IMR-90 (cell line): ENCODE measurements at regions not wholly inside any gene's neighbourhood (a gene's known extent, or its start where the extent isn't known, plus 50 kb on each side); places are given as distances from the start of the nearest gene placed in this dataset.

Experiments
- POLR2A ChIP-seq: IDR thresholded peaks from 2 replicates; pipeline ENCODE4 v1.6.1; 2012; ENCODE audit warnings: mild to moderate bottlenecking, low read depth, low read length
- TF ChIP-seq, protein P1 (sequence below): conservative IDR thresholded peaks from 2 replicates; pipeline ENCODE4 v1.5.1; 2012; ENCODE audit warnings: mild to moderate bottlenecking, low read depth, low read length, improper control_type of control experiment

DNA sequence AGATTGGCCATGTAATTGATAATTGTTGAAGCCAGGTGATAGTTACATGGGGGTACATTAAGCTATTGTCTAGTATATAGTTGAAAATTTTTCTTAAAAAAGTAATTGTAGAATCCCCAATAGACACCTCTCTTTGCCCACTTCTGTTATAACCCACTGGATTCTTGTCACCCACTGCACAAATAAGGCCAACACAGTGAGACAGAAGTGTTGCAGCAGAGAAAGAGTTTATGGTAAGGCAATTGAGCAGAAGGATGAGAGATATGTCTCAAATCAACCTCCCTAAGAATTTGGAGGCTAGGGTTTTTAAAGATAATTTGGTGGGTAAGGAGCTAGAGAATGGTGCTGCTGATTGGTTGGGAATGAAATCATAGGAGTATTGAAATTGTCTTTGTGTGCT lies 270.3 kb upstream of the TAC1 start:
- TF ChIP-seq, protein P1, sequence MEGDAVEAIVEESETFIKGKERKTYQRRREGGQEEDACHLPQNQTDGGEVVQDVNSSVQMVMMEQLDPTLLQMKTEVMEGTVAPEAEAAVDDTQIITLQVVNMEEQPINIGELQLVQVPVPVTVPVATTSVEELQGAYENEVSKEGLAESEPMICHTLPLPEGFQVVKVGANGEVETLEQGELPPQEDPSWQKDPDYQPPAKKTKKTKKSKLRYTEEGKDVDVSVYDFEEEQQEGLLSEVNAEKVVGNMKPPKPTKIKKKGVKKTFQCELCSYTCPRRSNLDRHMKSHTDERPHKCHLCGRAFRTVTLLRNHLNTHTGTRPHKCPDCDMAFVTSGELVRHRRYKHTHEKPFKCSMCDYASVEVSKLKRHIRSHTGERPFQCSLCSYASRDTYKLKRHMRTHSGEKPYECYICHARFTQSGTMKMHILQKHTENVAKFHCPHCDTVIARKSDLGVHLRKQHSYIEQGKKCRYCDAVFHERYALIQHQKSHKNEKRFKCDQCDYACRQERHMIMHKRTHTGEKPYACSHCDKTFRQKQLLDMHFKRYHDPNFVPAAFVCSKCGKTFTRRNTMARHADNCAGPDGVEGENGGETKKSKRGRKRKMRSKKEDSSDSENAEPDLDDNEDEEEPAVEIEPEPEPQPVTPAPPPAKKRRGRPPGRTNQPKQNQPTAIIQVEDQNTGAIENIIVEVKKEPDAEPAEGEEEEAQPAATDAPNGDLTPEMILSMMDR = no peak
- TF ChIP-seq POLR2A = no peak
